ENCODE measurements at regions not wholly inside any gene's neighbourhood (a gene's known extent, or its start where the extent isn't known, plus 50 kb on each side); places are given as distances from the start of the nearest gene placed in this dataset.

- no TSS peak for BruUV-seq (replicated peaks)
- Mint-ChIP-seq H3K27ac (ENCODE audit: unreplicated experiment) (no peak overlapping the region), H3K9me3 (ENCODE audit: unreplicated experiment) (no peaks in the 10 kb centered on the region), H3K27me3 (ENCODE audit: insufficient read depth, unreplicated experiment) (peaks cover 5% of the 10 kb centered on the region), H3K4me1 (ENCODE audit: low read depth, unreplicated experiment) (no peaks in the 10 kb centered on the region), H3K36me3 (ENCODE audit: insufficient read depth, unreplicated experiment) (no peaks in the 10 kb centered on the region), H3K4me3 (ENCODE audit: unreplicated experiment) (no peak overlapping the region)
- no peak for DNase-seq
- CTCF ChIA-PET = no interaction called here
- intact Hi-C loops (cut with micrococcal nuclease; ENCODE audit: unreplicated experiment) = loop anchor here (2.0 kb wide), 1 partner anchor 252 kb away; no protein-coding TSS in a partner anchor
- Histone ChIP-seq H3K4me1 (no peaks in the 10 kb centered on the region), H3K9me3 (no peaks in the 10 kb centered on the region), H3K36me3 (ENCODE audit: control insufficient read depth, insufficient read depth, low read length) (no peaks in the 10 kb centered on the region), H3K27me3 (replicated peaks; ENCODE audit: control insufficient read depth, insufficient read depth, low read length) (no peaks in the 10 kb centered on the region), H3K4me3 (ENCODE audit: low read depth, low read length) (no peak overlapping the region)
- TF ChIP-seq CTCF (IDR thresholded peaks at IDR 0.05; ENCODE audit: insufficient read depth in 1 of 2, low read depth in 1 of 2, low read length in 1 of 2, severe bottlenecking in 1 of 2, unreplicated experiment in 1 of 2) = peak in 1 of 2 experiments; percentile 20
- POLR2A ChIA-PET = no interaction called here
These were observed 426.7 kb upstream of the ARX start for GRCh38 chrX:25442499-25442898.

- H3K9me3 Mint-ChIP-seq (ENCODE audit: unreplicated experiment) = no peaks in the 10 kb centered on the region
- DNase-seq = no peak
- H3K27ac Mint-ChIP-seq (ENCODE audit: unreplicated experiment) = no peak overlapping the region
- Histone ChIP-seq H3K4me1 (no peaks in the 10 kb centered on the region), H3K27me3 (replicated peaks; ENCODE audit: control insufficient read depth, insufficient read depth, low read length) (no peaks in the 10 kb centered on the region), H3K4me3 (ENCODE audit: low read depth, low read length) (no peak overlapping the region), H3K9me3 (no peaks in the 10 kb centered on the region), H3K36me3 (ENCODE audit: control insufficient read depth, insufficient read depth, low read length) (no peaks in the 10 kb centered on the region)
- no peaks in the 10 kb centered on the region for H3K4me1 Mint-ChIP-seq (ENCODE audit: low read depth, unreplicated experiment)
- no TSS peak for BruUV-seq (replicated peaks)
- H3K4me3 Mint-ChIP-seq (ENCODE audit: unreplicated experiment) = no peak overlapping the region
- ChIA-PET CTCF (no interaction called here), POLR2A (no interaction called here)
- no peaks in the 10 kb centered on the region for H3K36me3 Mint-ChIP-seq (ENCODE audit: insufficient read depth, unreplicated experiment)
- intact Hi-C loops (cut with micrococcal nuclease; ENCODE audit: unreplicated experiment) = no loop called here
- no peaks in the 10 kb centered on the region for H3K27me3 Mint-ChIP-seq (ENCODE audit: insufficient read depth, unreplicated experiment)
- no peak for TF ChIP-seq CTCF (IDR thresholded peaks at IDR 0.05; ENCODE audit: insufficient read depth in 1 of 2, low read depth in 1 of 2, low read length in 1 of 2, severe bottlenecking in 1 of 2, unreplicated experiment in 1 of 2)
These were observed 417.5 kb upstream of the ARX start for GRCh38 chrX:25433307-25433706.

- POLR2A ChIA-PET = no interaction called here
- no peak for DNase-seq
- BruUV-seq (replicated peaks) = no TSS peak
- Histone ChIP-seq H3K27me3 (replicated peaks; ENCODE audit: control insufficient read depth, insufficient read depth, low read length) (no peaks in the 10 kb centered on the region), H3K4me1 (no peaks in the 10 kb centered on the region), H3K9me3 (no peaks in the 10 kb centered on the region), H3K4me3 (ENCODE audit: low read depth, low read length) (no peak overlapping the region), H3K36me3 (ENCODE audit: control insufficient read depth, insufficient read depth, low read length) (no peaks in the 10 kb centered on the region)
- no peak overlapping the region for H3K4me3 Mint-ChIP-seq (ENCODE audit: unreplicated experiment)
- intact Hi-C loops (cut with micrococcal nuclease; ENCODE audit: unreplicated experiment) = no loop called here
- H3K36me3 Mint-ChIP-seq (ENCODE audit: insufficient read depth, unreplicated experiment) = no peaks in the 10 kb centered on the region
- H3K27me3 Mint-ChIP-seq (ENCODE audit: insufficient read depth, unreplicated experiment) = no peaks in the 10 kb centered on the region
- TF ChIP-seq CTCF (IDR thresholded peaks at IDR 0.05; ENCODE audit: insufficient read depth in 1 of 2, low read depth in 1 of 2, low read length in 1 of 2, severe bottlenecking in 1 of 2, unreplicated experiment in 1 of 2) = no peak
- no peak overlapping the region for H3K27ac Mint-ChIP-seq (ENCODE audit: unreplicated experiment)
- CTCF ChIA-PET = no interaction called here
- H3K4me1 Mint-ChIP-seq (ENCODE audit: low read depth, unreplicated experiment) = no peaks in the 10 kb centered on the region
- H3K9me3 Mint-ChIP-seq (ENCODE audit: unreplicated experiment) = no peaks in the 10 kb centered on the region
These were observed 416.6 kb upstream of the ARX start for GRCh38 chrX:25432396-25432795.
